ENCODE measurements at regions not wholly inside any gene's neighbourhood (a gene's known extent, or its start where the extent isn't known, plus 50 kb on each side); places are given as distances from the start of the nearest gene placed in this dataset.
"Not testable (repeated sequence)": the region's sequence is repeated elsewhere in the genome, so short reads cannot be mapped to it uniquely, and the experiment has no call there.

GRCh38 chr1:106366627-106367319 lies 689.7 kb upstream of the PRMT6 start:
- Histone ChIP-seq H3K9me3 (no peaks in the 10 kb centered on the region), H3K36me3 (no peaks in the 10 kb centered on the region), H3K27ac (no peak overlapping the region), H3K27me3 (no peaks in the 10 kb centered on the region), H3K4me1 (no peaks in the 10 kb centered on the region), H3K4me3 (no peak overlapping the region)
- intact Hi-C loops (cut with DNase I) = no loop called here
- TF ChIP-seq CTCF (IDR thresholded peaks at IDR 0.05) = no peak
- no peak for DNase-seq (ENCODE audit: low spot score in 2 of 2)

GRCh38 chr1:106378261-106378660 lies 678.2 kb upstream of the PRMT6 start:
- TF ChIP-seq CTCF (IDR thresholded peaks at IDR 0.05) = no peak
- H3K9me3 ChIP-seq = no peaks in the 10 kb centered on the region

GRCh38 chr1:106380772-106381171 lies 675.7 kb upstream of the PRMT6 start:
- TF ChIP-seq CTCF (IDR thresholded peaks at IDR 0.05) = no peak
- intact Hi-C loops (cut with DNase I) = no loop called here
- Histone ChIP-seq H3K9me3 (no peaks in the 10 kb centered on the region), H3K36me3 (no peaks in the 10 kb centered on the region), H3K4me3 (no peak overlapping the region), H3K27ac (no peak overlapping the region), H3K4me1 (no peaks in the 10 kb centered on the region), H3K27me3 (no peaks in the 10 kb centered on the region)
- no peak for DNase-seq (ENCODE audit: low spot score in 2 of 2)

More at GRCh38 chr1:106378261-106378660, 678.2 kb upstream of the PRMT6 start:
- Histone ChIP-seq H3K36me3 (no peaks in the 10 kb centered on the region), H3K4me1 (no peaks in the 10 kb centered on the region), H3K27me3 (no peaks in the 10 kb centered on the region), H3K27ac (no peak overlapping the region), H3K4me3 (no peak overlapping the region)
- DNase-seq (ENCODE audit: low spot score in 2 of 2) = no peak
- intact Hi-C loops (cut with DNase I) = no loop called here

- H3K27me3 ChIP-seq; DNase-seq (ENCODE audit: low spot score in 2 of 2); H3K9me3 ChIP-seq; H3K36me3 ChIP-seq; intact Hi-C loops (cut with DNase I); H3K4me3 ChIP-seq; H3K27ac ChIP-seq; H3K4me1 ChIP-seq: not testable (repeated sequence)
These were observed 667.3 kb upstream of the PRMT6 start for GRCh38 chr1:106389160-106389559.

GRCh38 chr1:106393046-106393445 lies 663.4 kb upstream of the PRMT6 start:
- H3K27ac ChIP-seq = no peak overlapping the region
- no peaks in the 10 kb centered on the region for H3K9me3 ChIP-seq
- intact Hi-C loops (cut with DNase I) = no loop called here

GRCh38 chr1:106396020-106396419 lies 660.5 kb upstream of the PRMT6 start:
- no peak for DNase-seq (ENCODE audit: low spot score in 2 of 2)
- no peaks in the 10 kb centered on the region for H3K36me3 ChIP-seq
- H3K4me1 ChIP-seq = no peaks in the 10 kb centered on the region
- no peak for TF ChIP-seq CTCF (IDR thresholded peaks at IDR 0.05)
- no peak overlapping the region for H3K4me3 ChIP-seq
- H3K27ac ChIP-seq = no peak overlapping the region
- no peaks in the 10 kb centered on the region for H3K27me3 ChIP-seq
- no peaks in the 10 kb centered on the region for H3K9me3 ChIP-seq
- intact Hi-C loops (cut with DNase I) = no loop called here

More at GRCh38 chr1:106393046-106393445, 663.4 kb upstream of the PRMT6 start:
- no peaks in the 10 kb centered on the region for H3K4me1 ChIP-seq
- no peak for TF ChIP-seq CTCF (IDR thresholded peaks at IDR 0.05)
- H3K27me3 ChIP-seq = no peaks in the 10 kb centered on the region
- no peaks in the 10 kb centered on the region for H3K36me3 ChIP-seq
- no peak for DNase-seq (ENCODE audit: low spot score in 2 of 2)
- no peak overlapping the region for H3K4me3 ChIP-seq
